ENCODE measurements at regions not wholly inside any gene's neighbourhood (a gene's known extent, or its start where the extent isn't known, plus 50 kb on each side); places are given as distances from the start of the nearest gene placed in this dataset.

DNA sequence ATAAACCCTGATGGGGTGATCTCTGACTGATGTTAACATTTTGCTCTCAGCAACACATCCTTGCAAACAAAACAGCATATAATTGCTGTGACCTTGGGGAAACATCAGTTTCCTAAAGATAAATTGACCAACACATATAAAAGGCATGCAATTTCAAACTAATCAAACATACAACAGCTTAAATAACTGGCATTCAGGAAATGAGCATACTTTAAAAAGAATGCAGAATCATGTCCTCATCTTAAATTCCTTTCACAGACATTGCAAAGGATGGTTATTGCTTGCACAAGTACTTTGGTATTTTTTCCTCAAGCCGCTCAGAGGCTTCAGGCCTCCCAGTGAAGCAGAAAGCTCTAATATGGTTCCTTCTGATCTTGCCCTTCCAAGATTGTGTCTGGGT lies 53.4 kb upstream of the RGS18 start:
- H3K9me3 ChIP-seq (replicated peaks; ENCODE audit: control insufficient read depth, low read depth, low read length): no peaks in the 10 kb centered on the region
- no peaks in the 10 kb centered on the region for H3K36me3 ChIP-seq (ENCODE audit: control insufficient read depth, insufficient read depth, low read length)
- H3K4me1 ChIP-seq (ENCODE audit: control insufficient read depth, insufficient read depth, low read length): no peaks in the 10 kb centered on the region
- H3K27ac ChIP-seq (ENCODE audit: low read length): no peak overlapping the region
- H3K4me3 ChIP-seq (ENCODE audit: low read length): no peak overlapping the region
- WGBS (ENCODE audit: insufficient coverage): 71% methylated on average over 1 of the region's 1 CpG
- peak; percentile 0 for DNase-seq
- H3K27me3 ChIP-seq (ENCODE audit: control insufficient read depth, insufficient read depth, low read length): no peaks in the 10 kb centered on the region

DNA sequence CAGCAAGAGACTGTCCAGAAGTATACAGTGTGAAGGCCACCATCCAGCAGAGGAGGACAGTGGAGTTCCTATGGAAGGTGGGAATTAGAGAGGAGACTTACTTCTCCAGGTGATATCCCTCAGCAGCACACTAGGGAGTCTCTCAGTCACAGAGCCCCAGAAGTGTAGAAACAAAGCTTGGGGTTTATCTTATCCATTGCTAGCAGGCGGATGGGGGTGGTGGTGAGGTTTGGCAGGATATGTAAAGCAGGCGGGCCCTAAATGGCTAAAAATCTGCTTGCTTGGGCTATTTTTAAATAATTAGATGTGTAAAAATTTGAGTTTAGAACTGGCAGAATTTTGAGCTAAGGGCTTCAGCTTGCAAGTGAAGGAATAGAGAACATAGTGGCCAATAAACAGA lies 50.1 kb upstream of the RGS18 start:
- no peaks in the 10 kb centered on the region for H3K36me3 ChIP-seq (ENCODE audit: control insufficient read depth, insufficient read depth, low read length)
- WGBS (ENCODE audit: insufficient coverage): 90% methylated on average over 2 of the region's 2 CpGs
- no peak for DNase-seq
- H3K27me3 ChIP-seq (ENCODE audit: control insufficient read depth, insufficient read depth, low read length): no peaks in the 10 kb centered on the region
- H3K27ac ChIP-seq (ENCODE audit: low read length): no peak overlapping the region
- H3K9me3 ChIP-seq (replicated peaks; ENCODE audit: control insufficient read depth, low read depth, low read length): no peaks in the 10 kb centered on the region
- H3K4me3 ChIP-seq (ENCODE audit: low read length): no peak overlapping the region
- no peaks in the 10 kb centered on the region for H3K4me1 ChIP-seq (ENCODE audit: control insufficient read depth, insufficient read depth, low read length)
